ENCODE measurements at regions not wholly inside any gene's neighbourhood (a gene's known extent, or its start where the extent isn't known, plus 50 kb on each side); places are given as distances from the start of the nearest gene placed in this dataset.

DNA sequence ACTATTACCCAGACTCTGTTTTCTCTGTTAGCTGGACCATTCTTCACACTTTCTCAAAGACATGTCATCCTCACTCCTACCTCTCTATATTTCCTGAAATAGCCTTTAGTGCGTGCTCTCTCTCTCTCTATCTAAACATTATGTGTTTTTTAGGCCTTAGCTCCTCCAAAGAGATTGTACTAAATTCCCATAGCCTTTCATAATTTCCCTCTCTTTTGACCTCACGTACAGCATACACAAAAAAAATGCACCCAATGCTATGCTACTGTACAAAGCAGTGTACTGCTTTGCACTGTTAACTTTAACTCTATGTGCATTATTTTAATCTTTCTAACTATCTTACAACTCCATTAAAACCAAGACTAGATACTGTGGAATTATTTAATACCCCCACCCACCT lies 288.4 kb downstream of the DAD1 start:
- Histone ChIP-seq H3K4me1 (peaks cover 0 to 10% (median 0%) of the 10 kb centered on the region in 4 donors), H3K4me3 (no peak overlapping the region), H3K9me3 (no peaks in the 10 kb centered on the region), H3K27me3 (peaks cover 0 to 5% (median 0%) of the 10 kb centered on the region in 3 donors), H3K27ac (no peak overlapping the region), H3K36me3 (no peaks in the 10 kb centered on the region)
- WGBS, 5 donors, result 71 to 88% (median 80%) methylated on average over 2 of the region's 2 CpGs
- intact Hi-C loops (cut with DNase I; ENCODE audit: low total_unique reads), result no loop called here
- no peak for DNase-seq
- no peak for TF ChIP-seq POLR2AphosphoS5 (IDR thresholded peaks at IDR 0.05)
- TF ChIP-seq CTCF (IDR thresholded peaks at IDR 0.05), result no peak
- TF ChIP-seq POLR2A (IDR thresholded peaks at IDR 0.05), result no peak
- no peak for TF ChIP-seq EP300 (IDR thresholded peaks at IDR 0.05)

DNA sequence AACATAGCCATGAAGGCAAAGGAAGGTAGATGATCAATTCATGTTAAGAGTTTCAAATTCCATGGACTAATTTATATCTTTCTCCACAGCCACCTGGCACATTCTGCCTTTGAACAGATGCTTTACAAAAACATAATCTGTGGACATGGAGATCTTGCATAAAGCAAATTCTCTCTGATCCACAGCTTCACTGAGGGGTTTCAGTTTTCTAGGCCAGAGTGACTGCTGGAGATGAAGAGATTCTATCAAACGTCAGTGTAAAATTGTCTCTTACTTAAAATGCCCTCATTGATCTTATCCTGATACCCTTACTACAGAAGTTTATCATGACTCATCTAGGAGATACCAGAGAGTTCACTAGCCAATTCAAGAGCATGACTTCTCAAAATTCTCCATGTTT lies 291.6 kb downstream of the DAD1 start:
- WGBS, 5 donors, result 26 to 60% (median 44%) methylated on average over 1 of the region's 1 CpG

DNA sequence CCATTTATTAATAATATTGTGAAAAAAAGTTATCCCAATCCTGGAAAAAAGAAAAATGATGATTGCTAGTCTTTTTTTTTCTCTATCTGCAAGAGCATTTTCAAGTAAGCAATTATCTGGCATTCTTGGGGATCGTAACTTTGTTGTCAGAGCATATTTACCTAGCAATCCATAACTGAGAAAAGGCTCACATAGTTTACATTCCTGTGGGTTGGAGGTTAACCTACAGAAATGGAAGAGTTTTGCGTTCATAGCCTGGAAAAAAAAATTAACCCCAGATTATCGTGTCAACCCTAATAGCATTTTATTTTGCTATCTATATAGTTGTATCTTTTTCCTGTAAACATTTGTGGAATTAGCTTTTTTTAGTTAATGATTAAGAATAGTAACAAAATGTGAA lies 292.3 kb downstream of the DAD1 start:
- TF ChIP-seq EP300 (IDR thresholded peaks at IDR 0.05), result no peak
- TF ChIP-seq POLR2AphosphoS5 (IDR thresholded peaks at IDR 0.05), result no peak
- TF ChIP-seq POLR2A (IDR thresholded peaks at IDR 0.05), result no peak
- no peak for TF ChIP-seq CTCF (IDR thresholded peaks at IDR 0.05)
- intact Hi-C loops (cut with DNase I; ENCODE audit: low total_unique reads), result no loop called here
- DNase-seq, result peak in 1 of 2 donors; percentile 30
- 7 to 18% (median 11%) methylated on average over 3 of the region's 3 CpGs for WGBS, 5 donors
- H3K9me3 ChIP-seq, result no peaks in the 10 kb centered on the region
- peaks cover 0 to 10% (median 0%) of the 10 kb centered on the region in 4 donors for H3K4me1 ChIP-seq
- no peak overlapping the region for H3K4me3 ChIP-seq
- H3K27me3 ChIP-seq, result peaks cover 0 to 5% (median 0%) of the 10 kb centered on the region in 3 donors
- no peaks in the 10 kb centered on the region for H3K36me3 ChIP-seq
- no peak overlapping the region for H3K27ac ChIP-seq

More for the DNA sequence above, 291.6 kb downstream of the DAD1 start:
- Histone ChIP-seq H3K27ac (no peak overlapping the region), H3K4me3 (no peak overlapping the region), H3K27me3 (peaks cover 0 to 5% (median 0%) of the 10 kb centered on the region in 3 donors), H3K4me1 (peaks cover 0 to 10% (median 0%) of the 10 kb centered on the region in 4 donors), H3K36me3 (no peaks in the 10 kb centered on the region), H3K9me3 (no peaks in the 10 kb centered on the region)
- intact Hi-C loops (cut with DNase I; ENCODE audit: low total_unique reads), result no loop called here
- no peak for DNase-seq
- TF ChIP-seq EP300 (IDR thresholded peaks at IDR 0.05), result no peak
- TF ChIP-seq POLR2A (IDR thresholded peaks at IDR 0.05), result no peak
- TF ChIP-seq POLR2AphosphoS5 (IDR thresholded peaks at IDR 0.05), result no peak
- TF ChIP-seq CTCF (IDR thresholded peaks at IDR 0.05), result no peak

DNA sequence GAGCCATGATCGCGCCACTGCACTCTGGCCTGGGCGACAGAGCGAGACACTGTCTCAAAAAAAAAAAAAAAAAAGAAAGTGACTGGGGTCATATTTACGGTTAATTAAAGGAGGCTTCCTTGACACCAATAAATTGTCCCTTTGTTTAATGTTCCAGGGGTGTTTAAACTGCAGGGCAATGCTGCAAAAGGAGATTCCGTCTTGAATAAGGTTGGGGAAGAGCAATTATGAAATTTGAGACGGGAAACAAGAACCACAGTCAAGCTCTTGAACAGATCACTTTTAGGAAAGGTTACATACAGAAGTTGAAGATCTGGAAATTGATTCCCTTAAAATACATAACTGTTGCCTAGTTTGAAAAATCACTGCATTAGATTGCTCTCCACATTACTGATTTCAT lies 292.9 kb downstream of the DAD1 start:
- TF ChIP-seq POLR2A (IDR thresholded peaks at IDR 0.05) (no peak), CTCF (IDR thresholded peaks at IDR 0.05) (no peak), POLR2AphosphoS5 (IDR thresholded peaks at IDR 0.05) (no peak), EP300 (IDR thresholded peaks at IDR 0.05) (no peak)
- Histone ChIP-seq H3K4me1 (peaks cover 0 to 10% (median 0%) of the 10 kb centered on the region in 4 donors), H3K27me3 (peaks cover 0 to 5% (median 0%) of the 10 kb centered on the region in 3 donors), H3K9me3 (no peaks in the 10 kb centered on the region), H3K36me3 (no peaks in the 10 kb centered on the region), H3K27ac (no peak overlapping the region), H3K4me3 (no peak overlapping the region)
- no peak for DNase-seq
- 71 to 79% (median 75%) methylated on average over 6 to 7 of the region's 7 CpGs for WGBS, 5 donors
- intact Hi-C loops (cut with DNase I; ENCODE audit: low total_unique reads), result no loop called here
